Pancreas (tissue), 10 donors: ENCODE measurements at regions not wholly inside any gene's neighbourhood (a gene's known extent, or its start where the extent isn't known, plus 50 kb on each side); places are given as distances from the start of the nearest gene placed in this dataset.
"Not testable (repeated sequence)": the region's sequence is repeated elsewhere in the genome, so short reads cannot be mapped to it uniquely, and the experiment has no call there.

Experiments
- ATAC-seq, 4 donors: fragments of 200-7000 bp; cut with Tn5 transposase; one replicate each; pipeline versions ENCODE4 v1.8.0 to v1.9.1; 2020; ENCODE audit warnings: mild to moderate bottlenecking in 4 of 4, moderate library complexity in 4 of 4
- DNase-seq, 6 donors: peaks; one replicate each; pipeline ENCODE4 v3.0.0-alpha.2; 2020
- FAIRE-seq: peaks from 2 replicates; lab custom pipeline; 2012; peaks lifted over from hg19 to GRCh38; lab: Jason Lieb, UNC
- H3K27ac ChIP-seq, 4 donors: fragments of 200-600 bp; sonication (generic); 1 replicate in 3 of 4; 2 replicates in 1 of 4; pipeline versions ENCODE4 v1.5.0 to v1.8.0; 2020
- H3K27me3 ChIP-seq, 4 donors: fragments of 200-600 bp; one replicate each; pipeline ENCODE4 v1.8.0; 2021
- H3K36me3 ChIP-seq, 3 donors: fragments of 200-600 bp; sonication (generic) in 1 of 3; one replicate each; pipeline versions ENCODE4 v1.5.0 to v1.8.0; 2020 to 2021
- H3K4me1 ChIP-seq, 3 donors: fragments of 200-600 bp; one replicate each; pipeline ENCODE4 v1.8.0; 2021
- H3K4me3 ChIP-seq, 4 donors: fragments of 200-600 bp; sonication (generic) in 2 of 4; one replicate each; pipeline versions ENCODE4 v1.5.0 to v1.8.0; 2020 to 2021
- H3K9me3 ChIP-seq, 4 donors: fragments of 200-600 bp; one replicate each; pipeline ENCODE4 v1.8.0; 2021
- WGBS, 2 donors: extraction: QIAGEN DNeasy Blood & Tissue Kit; methylation state at CpG; one replicate each; pipeline ENCODE4 v1.1.7; 2013; 5-methylcytosine and 5-hydroxymethylcytosine counted together
- intact Hi-C, 3 donors: fragments of 100-400 bp; cut with DNase I; formaldehyde crosslinking; loops; one replicate each; pipeline versions ENCODE4 v1.11.1 to v1.14.2; 2022
- donor health status: healthy with polysubstance abuse.
- donor health status: DM: no; HTN: no; CAD: no; lungs with moderate emphysema.
- donor health status: DM: no; HTN: no; CAD: no.
- donor health status: control.
- donor health status: control.
- donor health status: Bipolar disorder and iron deficiency.
- donor health status: DM: yes; HTN: yes; CAD: no.
- donor health status: DM: no; HTN: no; CAD: no.
- donor health status: DM: no; HTN: no; CAD: no.
- donor health status: DM: yes; HTN: yes; CAD: no.

DNA sequence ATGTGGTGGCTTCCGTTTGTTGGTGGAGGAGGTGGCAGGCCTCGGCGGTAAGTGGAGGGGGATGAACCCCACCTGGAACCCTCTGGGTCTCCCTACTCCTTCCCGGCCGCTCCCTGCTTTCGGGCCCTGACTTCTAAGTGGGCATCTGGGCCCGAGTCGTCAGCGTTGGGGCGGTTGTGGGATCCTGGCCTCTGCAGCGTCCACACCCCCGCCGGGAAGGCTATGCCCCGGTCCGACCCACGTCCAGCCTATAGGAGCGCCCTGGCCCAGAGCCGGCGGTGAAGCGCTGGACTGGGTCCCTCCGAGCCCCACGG, 986.3 kb downstream of the TUBA3C start:
- H3K36me3 ChIP-seq, intact Hi-C loops, H3K4me3 ChIP-seq, ATAC-seq, H3K9me3 ChIP-seq, H3K27me3 ChIP-seq, H3K4me1 ChIP-seq, FAIRE-seq, H3K27ac ChIP-seq: not testable (repeated sequence)
- WGBS, 2 donors = 75 to 78% methylated on average over 5 to 8 of the region's 22 CpGs
- DNase-seq = peak in 1 of 6 donors; percentile 73

DNA sequence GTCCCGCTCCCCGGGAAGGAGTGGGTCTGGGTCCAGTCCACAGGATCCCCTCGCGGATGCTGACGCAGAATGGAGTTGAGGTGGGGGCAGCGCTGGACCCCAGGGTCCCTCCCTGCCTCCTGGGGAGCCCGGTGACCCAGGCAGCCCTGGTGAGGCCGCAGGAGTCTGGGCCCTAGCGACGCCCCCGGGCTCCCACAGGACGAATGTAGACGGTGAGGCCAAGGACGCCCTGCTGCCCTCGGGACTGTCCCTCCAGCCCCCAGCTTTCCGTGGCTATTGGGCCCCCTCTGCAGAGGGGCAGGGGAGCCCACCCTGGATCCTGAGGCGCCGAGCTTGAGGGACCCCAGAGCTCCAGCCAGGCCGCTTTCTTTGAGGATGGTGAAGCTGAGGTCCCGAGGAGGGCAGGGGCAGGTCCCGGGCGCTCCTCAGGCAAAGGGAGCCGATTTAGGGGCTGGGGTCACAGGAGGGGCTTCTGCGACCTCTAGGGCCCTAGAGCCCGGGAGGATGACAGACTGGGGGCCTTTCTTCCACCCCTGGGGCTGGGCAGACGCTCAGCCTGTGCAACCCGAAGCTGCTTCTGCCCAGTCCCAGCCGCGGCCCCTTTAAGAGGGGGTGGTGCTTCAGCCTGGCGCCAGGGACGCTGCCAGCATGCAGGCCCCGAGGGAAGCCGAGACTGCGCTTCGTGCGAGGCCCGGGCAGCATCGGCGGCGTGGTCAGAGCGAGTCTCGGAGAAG, 986.8 kb downstream of the TUBA3C start:
- peak in 1 of 4 donors; percentile 40 for ATAC-seq
- intact Hi-C loops, DNase-seq, H3K27ac ChIP-seq, H3K4me3 ChIP-seq, FAIRE-seq, H3K9me3 ChIP-seq, H3K27me3 ChIP-seq, H3K36me3 ChIP-seq, H3K4me1 ChIP-seq: not testable (repeated sequence)
- WGBS, 2 donors = 46 to 66% methylated on average over 3 to 12 of the region's 42 CpGs

DNA sequence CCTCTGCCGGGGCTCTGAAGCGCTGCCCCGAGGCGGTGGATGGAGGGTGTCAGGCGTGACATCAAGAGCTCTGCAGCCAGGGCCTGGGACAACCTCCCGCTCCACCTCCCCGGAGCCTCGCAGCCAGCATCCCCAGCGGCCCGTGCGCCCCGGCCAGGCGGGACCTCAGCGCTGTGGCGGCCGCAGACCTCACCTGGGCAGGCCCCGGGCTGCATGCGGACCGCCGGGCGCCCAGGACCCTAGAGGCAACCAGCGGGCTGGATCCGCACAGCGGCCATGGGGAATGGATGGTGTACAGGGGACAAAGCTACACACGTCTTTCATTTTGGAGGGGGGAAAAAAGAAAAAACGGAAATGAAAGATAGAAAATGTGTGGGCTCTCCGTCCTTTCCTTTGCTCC, 987.5 kb downstream of the TUBA3C start:
- H3K27ac ChIP-seq, ATAC-seq, FAIRE-seq, H3K4me1 ChIP-seq, H3K36me3 ChIP-seq, intact Hi-C loops, H3K4me3 ChIP-seq, H3K9me3 ChIP-seq, H3K27me3 ChIP-seq: not testable (repeated sequence)
- peak in 2 of 6 donors; percentile 54 to 60 for DNase-seq
- WGBS, 2 donors = 62 to 65% methylated on average over 13 to 26 of the region's 27 CpGs
